Colonic mucosa (tissue), 4 donors: ENCODE measurements at regions not wholly inside any gene's neighbourhood (a gene's known extent, or its start where the extent isn't known, plus 50 kb on each side); places are given as distances from the start of the nearest gene placed in this dataset.
"Not testable (repeated sequence)": the region's sequence is repeated elsewhere in the genome, so short reads cannot be mapped to it uniquely, and the experiment has no call there.

Experiments
- DNase-seq: peaks from one replicate; pipeline ENCODE4 v3.0.0-alpha.2; 2020
- H3K27ac ChIP-seq: fragments of 200-600 bp; one replicate; pipeline ENCODE4 v1.8.0; 2021
- H3K27me3 ChIP-seq: fragments of 200-600 bp; one replicate; pipeline ENCODE4 v1.8.0; 2021
- H3K36me3 ChIP-seq: fragments of 200-600 bp; one replicate; pipeline ENCODE4 v1.8.0; 2021
- H3K4me1 ChIP-seq: fragments of 200-600 bp; one replicate; pipeline ENCODE4 v1.8.0; 2021; ENCODE audit warnings: mild to moderate bottlenecking
- H3K4me3 ChIP-seq: fragments of 200-600 bp; one replicate; pipeline ENCODE4 v1.8.0; 2021
- H3K9ac ChIP-seq, 2 donors: one replicate each; pipeline ENCODE4 v1.7.0; 2013; ENCODE audit warnings: control low read depth in 2 of 2, low read depth in 2 of 2, low read length in 2 of 2
- H3K9me3 ChIP-seq: fragments of 200-600 bp; one replicate; pipeline ENCODE4 v1.8.0; 2021
- CTCF ChIP-seq: fragments of 200-600 bp; IDR thresholded peaks from one replicate; pipeline ENCODE4 v1.8.0; 2022; ENCODE audit warnings: antibody characterized with exemption, mild to moderate bottlenecking
- intact Hi-C: fragments of 100-400 bp; cut with DNase I; formaldehyde crosslinking; loops from one replicate; pipeline ENCODE4 v1.14.1; 2022
- donor health status: healthy.
- donor health status: DM: no; HTN: no; CAD: no.
- donor health status: DM: no; HTN: no; CAD: no.

- no peak for DNase-seq
- intact Hi-C loops, result no loop called here
- Histone ChIP-seq H3K27me3 (no peaks in the 10 kb centered on the region), H3K36me3 (no peaks in the 10 kb centered on the region), H3K9ac (no peak overlapping the region), H3K4me1 (no peaks in the 10 kb centered on the region), H3K4me3 (no peak overlapping the region), H3K27ac (no peak overlapping the region), H3K9me3 (no peaks in the 10 kb centered on the region)
- TF ChIP-seq CTCF, result no peak
Measured at GRCh38 chr9:99650187-99650874, 171.4 kb upstream of the NR4A3 start.

GRCh38 chr9:99660191-99660636 is 161.5 kb upstream of the NR4A3 start:
- TF ChIP-seq CTCF, result no peak
- Histone ChIP-seq H3K9ac (no peak overlapping the region), H3K9me3 (no peaks in the 10 kb centered on the region), H3K27me3 (no peaks in the 10 kb centered on the region), H3K36me3 (no peaks in the 10 kb centered on the region), H3K27ac (no peak overlapping the region), H3K4me1 (no peaks in the 10 kb centered on the region), H3K4me3 (no peak overlapping the region)
- DNase-seq, result peak; percentile 16
- intact Hi-C loops, result no loop called here

GRCh38 chr9:99663297-99663696 is 158.4 kb upstream of the NR4A3 start:
- Histone ChIP-seq H3K4me3 (no peak overlapping the region), H3K36me3 (no peaks in the 10 kb centered on the region), H3K4me1 (no peaks in the 10 kb centered on the region), H3K27ac (no peak overlapping the region), H3K27me3 (no peaks in the 10 kb centered on the region), H3K9me3 (no peaks in the 10 kb centered on the region), H3K9ac (no peak overlapping the region)
- TF ChIP-seq CTCF, result no peak
- intact Hi-C loops, result no loop called here
- DNase-seq, result no peak

- no peaks in the 10 kb centered on the region for H3K36me3 ChIP-seq
- no peak for DNase-seq
- H3K27ac ChIP-seq, result no peak overlapping the region
- H3K4me3 ChIP-seq, result no peak overlapping the region
- no peak for TF ChIP-seq CTCF
- intact Hi-C loops, result no loop called here
- H3K4me1 ChIP-seq, result no peaks in the 10 kb centered on the region
- no peaks in the 10 kb centered on the region for H3K27me3 ChIP-seq
- no peak overlapping the region for H3K9ac ChIP-seq
- H3K9me3 ChIP-seq, result no peaks in the 10 kb centered on the region
Measured at GRCh38 chr9:99663856-99664255, 157.8 kb upstream of the NR4A3 start.

- no peak overlapping the region for H3K4me3 ChIP-seq
- no peak for DNase-seq
- H3K4me1 ChIP-seq, result no peaks in the 10 kb centered on the region
- H3K9me3 ChIP-seq, result no peaks in the 10 kb centered on the region
- TF ChIP-seq CTCF, result no peak
- intact Hi-C loops, result no loop called here
- H3K9ac ChIP-seq, result no peak overlapping the region
- no peaks in the 10 kb centered on the region for H3K36me3 ChIP-seq
- no peak overlapping the region for H3K27ac ChIP-seq
- no peaks in the 10 kb centered on the region for H3K27me3 ChIP-seq
Measured at GRCh38 chr9:99666571-99666970, 155.1 kb upstream of the NR4A3 start.

GRCh38 chr9:99670886-99671285 is 150.8 kb upstream of the NR4A3 start:
- DNase-seq, intact Hi-C loops, H3K9me3 ChIP-seq: not testable (repeated sequence)

More at GRCh38 chr9:99670886-99671285, 150.8 kb upstream of the NR4A3 start:
- H3K27me3 ChIP-seq, H3K36me3 ChIP-seq, H3K27ac ChIP-seq, H3K4me1 ChIP-seq, H3K4me3 ChIP-seq, H3K9ac ChIP-seq: not testable (repeated sequence)
